DND-41 (cell line): ENCODE measurements at regions not wholly inside any gene's neighbourhood (a gene's known extent, or its start where the extent isn't known, plus 50 kb on each side); places are given as distances from the start of the nearest gene placed in this dataset.

Experiments
- ATAC-seq: fragments of 200-7000 bp; cut with Tn5 transposase; 3 replicates; pipeline ENCODE4 v1.9.1; 2021; ENCODE audit warnings: low read depth; ENCODE audit not compliant: insufficient read depth
- DNase-seq: peaks from one replicate; pipeline ENCODE4 v3.0.0-alpha.2; 2020
- H2AFZ ChIP-seq: 2 replicates; pipeline ENCODE4 v1.6.0; 2012; ENCODE audit warnings: low read depth, low read length
- H3K27ac ChIP-seq: 2 replicates; pipeline ENCODE4 v1.5.1; 2012; ENCODE audit warnings: low read length, inconsistent platforms
- H3K27me3 ChIP-seq: fragments of 200-600 bp; sonication (generic); 2 replicates; pipeline ENCODE4 v1.6.0; 2012; ENCODE audit warnings: low read length, mild to moderate bottlenecking, inconsistent platforms; ENCODE audit not compliant: insufficient read depth, poor library complexity
- H3K36me3 ChIP-seq: 2 replicates; pipeline ENCODE4 v1.5.1; 2012; ENCODE audit warnings: low read length, inconsistent platforms; ENCODE audit not compliant: insufficient read depth
- H3K4me1 ChIP-seq: 2 replicates; pipeline ENCODE4 v1.5.1; 2012; ENCODE audit warnings: mild to moderate bottlenecking, low read length; ENCODE audit not compliant: insufficient read depth
- H3K4me2 ChIP-seq: 2 replicates; pipeline ENCODE4 v1.6.0; 2012; ENCODE audit warnings: mild to moderate bottlenecking, moderate library complexity, low read length, inconsistent platforms; ENCODE audit not compliant: insufficient read depth
- H3K4me3 ChIP-seq, 2 experiments: fragments of 200-600 bp in 1 of 2; shearing (Covaris generic) in 1 of 2; 2 replicates each; pipeline ENCODE4 v1.5.1; 2012 to 2016; ENCODE audit warnings: inconsistent platforms in 2 of 2, low read length in 2 of 2, mild to moderate bottlenecking in 2 of 2, low read depth in 1 of 2, moderate library complexity in 1 of 2
- H3K79me2 ChIP-seq: 2 replicates; pipeline ENCODE4 v1.6.0; 2012; ENCODE audit warnings: low read length, inconsistent platforms; ENCODE audit not compliant: insufficient read depth
- H3K9ac ChIP-seq: 2 replicates; pipeline ENCODE4 v1.6.0; 2012; ENCODE audit warnings: low read depth, mild to moderate bottlenecking, inconsistent platforms, low read length, moderate library complexity
- H3K9me3 ChIP-seq: 2 replicates; pipeline ENCODE4 v1.5.1; 2012; ENCODE audit warnings: low read length, moderate library complexity, mild to moderate bottlenecking, inconsistent platforms; ENCODE audit not compliant: insufficient read depth, severe bottlenecking
- H4K20me1 ChIP-seq: 2 replicates; pipeline ENCODE4 v1.6.0; 2012; ENCODE audit warnings: low read length; ENCODE audit not compliant: insufficient read depth
- EZH2 ChIP-seq: IDR thresholded peaks from 3 replicates; pipeline ENCODE4 v1.6.1; 2012; ENCODE audit warnings: borderline replicate concordance, low read depth, mild to moderate bottlenecking, moderate library complexity, low read length, inconsistent platforms; ENCODE audit not compliant: severe bottlenecking
- TF ChIP-seq, protein P1 (sequence below): IDR thresholded peaks from 2 replicates; pipeline ENCODE4 v1.5.1; 2012; ENCODE audit warnings: borderline replicate concordance, low read length, moderate library complexity, mild to moderate bottlenecking; ENCODE audit not compliant: poor library complexity, severe bottlenecking; ENCODE audit errors: extremely low read depth

DNA sequence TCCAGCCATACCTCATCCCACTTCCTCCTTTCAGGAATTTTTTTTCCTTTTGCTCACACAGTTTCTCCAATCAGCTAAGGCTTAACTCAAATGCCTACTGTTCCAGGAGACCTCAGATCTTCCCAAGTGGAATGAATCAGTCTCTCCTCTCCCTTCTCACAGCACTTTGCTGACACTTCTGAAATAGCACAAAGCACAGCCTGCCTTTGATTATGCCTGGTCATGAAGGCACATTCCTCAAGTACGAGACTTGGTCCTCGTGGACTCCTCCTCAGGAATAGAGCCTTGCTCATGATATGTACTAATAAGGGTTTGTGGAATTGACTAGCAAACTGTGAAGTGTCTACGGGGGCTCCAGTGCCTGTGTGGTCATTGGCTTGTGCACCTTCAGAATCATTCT is 176.7 kb upstream of the TENM4 start:
- Histone ChIP-seq H2AFZ (no peak overlapping the region), H3K79me2 (no peaks in the 10 kb centered on the region), H3K27ac (no peak overlapping the region), H3K9me3 (no peaks in the 10 kb centered on the region), H3K4me1 (no peaks in the 10 kb centered on the region), H3K4me2 (no peak overlapping the region), H3K27me3 (peaks cover 3% of the 10 kb centered on the region), H4K20me1 (no peaks in the 10 kb centered on the region), H3K36me3 (no peaks in the 10 kb centered on the region), H3K4me3 (no peak overlapping the region), H3K9ac (no peak overlapping the region)
- ATAC-seq (no peak), DNase-seq (no peak)
- TF ChIP-seq, protein P1, sequence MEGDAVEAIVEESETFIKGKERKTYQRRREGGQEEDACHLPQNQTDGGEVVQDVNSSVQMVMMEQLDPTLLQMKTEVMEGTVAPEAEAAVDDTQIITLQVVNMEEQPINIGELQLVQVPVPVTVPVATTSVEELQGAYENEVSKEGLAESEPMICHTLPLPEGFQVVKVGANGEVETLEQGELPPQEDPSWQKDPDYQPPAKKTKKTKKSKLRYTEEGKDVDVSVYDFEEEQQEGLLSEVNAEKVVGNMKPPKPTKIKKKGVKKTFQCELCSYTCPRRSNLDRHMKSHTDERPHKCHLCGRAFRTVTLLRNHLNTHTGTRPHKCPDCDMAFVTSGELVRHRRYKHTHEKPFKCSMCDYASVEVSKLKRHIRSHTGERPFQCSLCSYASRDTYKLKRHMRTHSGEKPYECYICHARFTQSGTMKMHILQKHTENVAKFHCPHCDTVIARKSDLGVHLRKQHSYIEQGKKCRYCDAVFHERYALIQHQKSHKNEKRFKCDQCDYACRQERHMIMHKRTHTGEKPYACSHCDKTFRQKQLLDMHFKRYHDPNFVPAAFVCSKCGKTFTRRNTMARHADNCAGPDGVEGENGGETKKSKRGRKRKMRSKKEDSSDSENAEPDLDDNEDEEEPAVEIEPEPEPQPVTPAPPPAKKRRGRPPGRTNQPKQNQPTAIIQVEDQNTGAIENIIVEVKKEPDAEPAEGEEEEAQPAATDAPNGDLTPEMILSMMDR, result no peak
- TF ChIP-seq EZH2, result no peak

DNA sequence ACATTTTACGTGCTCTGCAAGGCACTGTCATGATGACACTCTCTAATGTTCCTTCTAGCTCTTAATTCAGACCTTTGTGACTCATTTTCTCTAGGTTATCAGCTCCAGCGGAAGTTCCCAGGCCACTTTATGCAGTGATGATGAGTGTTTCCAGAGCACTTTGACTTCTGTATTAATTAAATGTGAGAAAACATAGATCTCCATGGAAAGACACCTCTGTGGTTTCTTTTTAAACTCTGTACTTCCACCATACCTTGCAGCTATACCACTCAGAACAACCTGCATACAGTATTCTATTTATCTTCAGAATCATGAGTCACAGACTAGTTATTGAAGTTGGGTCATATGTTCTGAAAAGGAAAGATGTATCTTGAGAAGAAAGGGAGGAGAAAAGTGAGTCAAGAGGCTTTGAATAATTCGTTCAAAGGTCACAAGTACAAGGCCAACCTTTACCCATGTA is 175.6 kb upstream of the TENM4 start:
- DNase-seq (no peak), ATAC-seq (no peak)
- Histone ChIP-seq H3K4me2 (no peak overlapping the region), H3K27ac (no peak overlapping the region), H3K4me3 (no peak overlapping the region), H3K9ac (no peak overlapping the region), H3K9me3 (no peaks in the 10 kb centered on the region), H3K4me1 (no peaks in the 10 kb centered on the region), H3K27me3 (peaks cover 3% of the 10 kb centered on the region), H2AFZ (no peak overlapping the region), H3K36me3 (no peaks in the 10 kb centered on the region), H3K79me2 (no peaks in the 10 kb centered on the region), H4K20me1 (no peaks in the 10 kb centered on the region)
- TF ChIP-seq, protein P1, result no peak

DNA sequence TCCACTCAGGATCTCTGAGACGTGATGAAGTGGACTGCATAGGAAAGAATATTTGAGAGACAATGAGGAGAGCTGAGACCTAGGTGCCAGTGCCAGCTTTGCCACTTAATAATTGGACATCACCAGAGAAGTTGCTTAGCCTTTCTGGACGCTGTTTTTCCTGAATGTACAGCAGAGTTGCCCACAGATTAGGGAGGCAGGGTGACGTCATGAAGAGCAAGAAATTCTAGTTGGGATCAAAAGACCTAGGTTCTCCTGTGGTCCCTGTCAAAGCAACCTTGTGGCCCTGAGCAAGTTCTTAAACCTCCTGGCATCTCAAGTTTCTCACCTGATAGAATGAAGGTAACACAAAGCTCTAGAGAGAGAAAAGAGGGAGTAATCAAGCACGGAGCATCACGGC is 174.6 kb upstream of the TENM4 start:
- Histone ChIP-seq H3K4me2 (no peak overlapping the region), H3K27me3 (peaks cover 3% of the 10 kb centered on the region), H3K4me3 (no peak overlapping the region), H3K9me3 (no peaks in the 10 kb centered on the region), H3K79me2 (no peaks in the 10 kb centered on the region), H2AFZ (no peak overlapping the region), H3K36me3 (no peaks in the 10 kb centered on the region), H3K4me1 (no peaks in the 10 kb centered on the region), H3K9ac (no peak overlapping the region), H3K27ac (no peak overlapping the region), H4K20me1 (no peaks in the 10 kb centered on the region)
- DNase-seq (no peak), ATAC-seq (no peak)
- TF ChIP-seq EZH2, result no peak
- TF ChIP-seq, protein P1, result no peak

DNA sequence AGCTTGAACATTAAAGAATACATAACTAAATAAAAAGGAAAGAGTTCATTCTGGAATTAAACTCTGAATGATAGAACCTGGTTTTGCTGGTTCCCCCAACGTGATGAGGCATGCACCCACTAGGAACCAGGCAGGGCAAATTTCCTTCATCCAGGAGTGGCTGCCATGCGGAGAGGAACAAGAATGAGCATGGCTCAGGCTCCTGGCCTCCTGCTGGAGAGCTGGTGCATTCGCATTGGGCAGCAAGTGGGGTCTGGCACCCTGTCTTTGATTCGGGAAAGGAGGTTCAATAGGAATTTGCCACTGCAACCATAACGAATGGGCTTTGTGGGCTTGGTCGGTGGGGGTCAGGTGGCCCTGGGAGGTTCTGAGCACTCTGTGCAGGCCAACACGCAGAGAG is 169.8 kb upstream of the TENM4 start:
- ATAC-seq, result no peak

More for the DNA sequence above, 169.8 kb upstream of the TENM4 start:
- Histone ChIP-seq H3K9me3 (no peaks in the 10 kb centered on the region), H3K4me2 (no peak overlapping the region), H4K20me1 (no peaks in the 10 kb centered on the region), H2AFZ (no peak overlapping the region), H3K27me3 (peaks cover 3% of the 10 kb centered on the region), H3K9ac (no peak overlapping the region), H3K79me2 (no peaks in the 10 kb centered on the region), H3K4me1 (no peaks in the 10 kb centered on the region), H3K27ac (no peak overlapping the region), H3K4me3 (no peak overlapping the region), H3K36me3 (no peaks in the 10 kb centered on the region)
- TF ChIP-seq, protein P1, result no peak
- no peak for TF ChIP-seq EZH2
- DNase-seq, result no peak
